ENCODE measurements at regions not wholly inside any gene's neighbourhood (a gene's known extent, or its start where the extent isn't known, plus 50 kb on each side); places are given as distances from the start of the nearest gene placed in this dataset.
"Not testable (repeated sequence)": the region's sequence is repeated elsewhere in the genome, so short reads cannot be mapped to it uniquely, and the experiment has no call there.

DNA sequence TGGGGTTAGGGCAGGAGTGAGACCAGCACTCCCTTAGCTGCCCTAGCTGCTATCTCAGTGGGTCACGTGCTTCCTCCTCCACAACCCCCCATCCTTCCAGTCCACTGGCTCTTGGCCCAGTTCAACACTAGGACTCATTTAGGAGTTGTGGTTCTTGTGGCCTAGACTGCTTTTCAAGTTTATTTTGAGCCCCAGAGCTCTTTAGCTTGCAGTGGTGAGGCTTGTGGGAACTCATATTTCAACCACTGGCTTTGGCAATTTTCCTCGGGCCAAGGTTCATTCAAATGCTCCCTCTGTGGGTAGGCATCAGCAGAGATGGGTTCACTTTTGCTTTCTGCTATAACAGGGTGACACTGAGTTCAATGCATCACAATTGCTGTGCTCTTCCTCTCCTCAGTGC is 436.2 kb upstream of the SLITRK5 start:
- Histone ChIP-seq H3K27ac (ENCODE audit: low read depth in 2 of 2, low read length in 1 of 2) (no peak overlapping the region), H3K27me3 (ENCODE audit: control insufficient read depth in 1 of 2, insufficient read depth in 2 of 2, low read length in 2 of 2) (no peaks in the 10 kb centered on the region), H3K9me3 (ENCODE audit: control insufficient read depth in 2 of 2, insufficient read depth in 1 of 2, low read depth in 1 of 2, low read length in 1 of 2) (peaks cover 0 to 3% of the 10 kb centered on the region in 2 donors), H3K4me3 (ENCODE audit: low read depth in 1 of 2, low read length in 2 of 2) (no peak overlapping the region), H3K4me1 (ENCODE audit: control insufficient read depth in 2 of 2, insufficient read depth in 2 of 2, low read length in 1 of 2) (no peaks in the 10 kb centered on the region), H3K36me3 (ENCODE audit: control insufficient read depth in 2 of 2, insufficient read depth in 2 of 2, low read length in 1 of 2) (no peaks in the 10 kb centered on the region)
- 64 to 73% methylated on average over 2 of the region's 2 CpGs for WGBS, 2 donors

DNA sequence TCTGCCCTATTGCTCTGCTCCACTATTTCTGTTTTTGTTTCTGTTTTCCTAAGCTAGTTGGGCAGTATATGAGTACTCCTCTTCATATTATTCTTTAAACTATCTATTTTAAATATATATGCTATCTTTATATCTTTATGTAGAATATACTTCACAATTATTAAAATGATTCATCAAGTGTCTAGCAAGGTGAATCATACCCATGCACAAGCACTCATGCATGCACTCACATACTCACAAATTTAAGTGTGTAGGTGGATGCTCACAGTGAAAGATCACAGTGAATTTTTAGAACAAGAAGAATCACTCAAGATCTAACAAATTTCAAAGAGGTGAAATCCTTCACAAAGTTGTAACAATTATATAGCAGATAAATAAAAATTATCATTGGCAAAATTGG is 435.6 kb upstream of the SLITRK5 start:
- no peak overlapping the region for H3K4me3 ChIP-seq (ENCODE audit: low read depth in 1 of 2, low read length in 2 of 2)
- H3K27me3 ChIP-seq (ENCODE audit: control insufficient read depth in 1 of 2, insufficient read depth in 2 of 2, low read length in 2 of 2): no peaks in the 10 kb centered on the region

DNA sequence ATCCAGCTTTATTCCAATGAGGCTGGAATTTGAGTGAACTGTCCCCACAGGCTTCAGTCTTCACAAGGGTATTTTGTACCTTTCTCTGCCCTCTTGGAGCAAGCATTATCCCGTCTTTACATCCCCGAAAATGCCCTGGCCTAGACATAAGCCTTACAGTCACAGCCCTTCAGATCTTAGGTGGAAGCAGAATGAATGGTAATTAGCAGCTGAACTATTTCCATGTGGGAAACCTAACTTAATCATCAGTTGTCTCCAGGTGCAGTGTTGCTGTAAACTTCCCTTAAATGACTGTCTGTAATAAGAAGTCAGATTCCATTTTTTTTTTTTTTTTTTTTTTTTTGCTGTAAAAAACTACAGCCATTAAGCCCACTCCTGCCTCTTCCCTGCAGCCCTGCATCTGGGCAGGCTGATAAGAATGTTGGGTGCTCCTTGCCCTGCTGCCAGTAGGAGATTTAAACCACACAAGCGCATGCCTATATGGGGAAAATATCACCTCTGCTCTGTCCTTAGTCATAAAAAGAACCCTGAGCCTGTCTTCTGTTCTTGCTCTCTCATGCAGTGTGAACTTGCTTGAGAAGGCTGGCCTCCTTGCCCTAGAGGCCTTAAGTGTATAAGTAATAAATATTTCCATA is 426.8 kb upstream of the SLITRK5 start:
- no peaks in the 10 kb centered on the region for H3K9me3 ChIP-seq (ENCODE audit: control insufficient read depth in 2 of 2, insufficient read depth in 1 of 2, low read depth in 1 of 2, low read length in 1 of 2)
- H3K27ac ChIP-seq (ENCODE audit: low read depth in 2 of 2, low read length in 1 of 2): no peak overlapping the region
- 78 to 79% methylated on average over 3 of the region's 3 CpGs for WGBS, 2 donors
- H3K27me3 ChIP-seq (ENCODE audit: control insufficient read depth in 1 of 2, insufficient read depth in 2 of 2, low read length in 2 of 2): no peaks in the 10 kb centered on the region
- no peak overlapping the region for H3K4me3 ChIP-seq (ENCODE audit: low read depth in 1 of 2, low read length in 2 of 2)
- no peaks in the 10 kb centered on the region for H3K4me1 ChIP-seq (ENCODE audit: control insufficient read depth in 2 of 2, insufficient read depth in 2 of 2, low read length in 1 of 2)
- H3K36me3 ChIP-seq (ENCODE audit: control insufficient read depth in 2 of 2, insufficient read depth in 2 of 2, low read length in 1 of 2): no peaks in the 10 kb centered on the region

More for the DNA sequence above, 435.6 kb upstream of the SLITRK5 start:
- H3K9me3 ChIP-seq (ENCODE audit: control insufficient read depth in 2 of 2, insufficient read depth in 1 of 2, low read depth in 1 of 2, low read length in 1 of 2): peaks cover 0 to 3% of the 10 kb centered on the region in 2 donors
- H3K36me3 ChIP-seq (ENCODE audit: control insufficient read depth in 2 of 2, insufficient read depth in 2 of 2, low read length in 1 of 2): no peaks in the 10 kb centered on the region
- no peak overlapping the region for H3K27ac ChIP-seq (ENCODE audit: low read depth in 2 of 2, low read length in 1 of 2)
- H3K4me1 ChIP-seq (ENCODE audit: control insufficient read depth in 2 of 2, insufficient read depth in 2 of 2, low read length in 1 of 2): no peaks in the 10 kb centered on the region

DNA sequence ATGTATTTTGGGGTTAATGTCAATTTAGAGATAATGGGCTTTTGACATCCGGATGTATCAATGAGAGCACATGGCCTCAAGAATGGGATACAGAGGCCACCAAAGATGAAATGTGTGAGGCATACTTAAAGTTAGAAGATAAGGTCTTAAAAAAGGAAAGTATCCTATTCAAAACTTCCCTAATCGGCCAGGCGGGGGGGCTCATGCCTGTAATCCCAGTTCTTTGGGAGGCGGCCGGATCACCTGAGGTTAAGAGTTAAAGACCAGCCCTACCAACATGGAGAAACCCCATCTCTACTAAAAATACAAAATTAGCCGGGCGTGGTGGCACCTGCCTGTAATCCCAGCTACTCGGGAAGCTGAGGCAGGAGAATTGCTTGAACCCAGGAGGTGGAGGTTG is 421.3 kb upstream of the SLITRK5 start:
- not testable (repeated sequence) for H3K4me1 ChIP-seq (ENCODE audit: control insufficient read depth in 2 of 2, insufficient read depth in 2 of 2, low read length in 1 of 2); H3K27me3 ChIP-seq (ENCODE audit: control insufficient read depth in 1 of 2, insufficient read depth in 2 of 2, low read length in 2 of 2); H3K27ac ChIP-seq (ENCODE audit: low read depth in 2 of 2, low read length in 1 of 2); H3K36me3 ChIP-seq (ENCODE audit: control insufficient read depth in 2 of 2, insufficient read depth in 2 of 2, low read length in 1 of 2); H3K9me3 ChIP-seq (ENCODE audit: control insufficient read depth in 2 of 2, insufficient read depth in 1 of 2, low read depth in 1 of 2, low read length in 1 of 2); H3K4me3 ChIP-seq (ENCODE audit: low read depth in 1 of 2, low read length in 2 of 2)
- 81 to 89% methylated on average over 8 of the region's 8 CpGs for WGBS, 2 donors

DNA sequence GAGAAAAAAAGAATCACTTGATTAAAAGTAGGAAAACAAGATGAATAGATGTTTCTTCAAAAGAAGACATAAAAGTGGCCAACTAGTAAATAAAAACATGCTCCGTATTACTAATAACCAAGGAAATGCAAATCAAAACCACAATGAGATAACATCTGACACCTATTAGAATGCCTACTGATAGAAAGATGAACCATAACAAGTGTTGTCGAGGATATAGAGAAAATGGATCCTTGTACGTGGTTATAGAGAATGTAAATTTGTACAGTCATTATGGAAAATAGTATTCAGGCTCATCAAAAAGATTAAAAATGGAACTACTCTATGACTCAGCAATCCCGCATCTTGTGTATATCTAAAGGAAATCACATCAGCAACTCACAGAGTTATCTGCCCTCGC is 415.8 kb upstream of the SLITRK5 start:
- Histone ChIP-seq H3K36me3 (ENCODE audit: control insufficient read depth in 2 of 2, insufficient read depth in 2 of 2, low read length in 1 of 2) (no peaks in the 10 kb centered on the region), H3K4me1 (ENCODE audit: control insufficient read depth in 2 of 2, insufficient read depth in 2 of 2, low read length in 1 of 2) (no peaks in the 10 kb centered on the region), H3K27ac (ENCODE audit: low read depth in 2 of 2, low read length in 1 of 2) (no peak overlapping the region), H3K27me3 (ENCODE audit: control insufficient read depth in 1 of 2, insufficient read depth in 2 of 2, low read length in 2 of 2) (no peaks in the 10 kb centered on the region), H3K4me3 (ENCODE audit: low read depth in 1 of 2, low read length in 2 of 2) (no peak overlapping the region), H3K9me3 (ENCODE audit: control insufficient read depth in 2 of 2, insufficient read depth in 1 of 2, low read depth in 1 of 2, low read length in 1 of 2) (no peaks in the 10 kb centered on the region)
- 86% methylated on average over 5 of the region's 5 CpGs for WGBS, 2 donors

DNA sequence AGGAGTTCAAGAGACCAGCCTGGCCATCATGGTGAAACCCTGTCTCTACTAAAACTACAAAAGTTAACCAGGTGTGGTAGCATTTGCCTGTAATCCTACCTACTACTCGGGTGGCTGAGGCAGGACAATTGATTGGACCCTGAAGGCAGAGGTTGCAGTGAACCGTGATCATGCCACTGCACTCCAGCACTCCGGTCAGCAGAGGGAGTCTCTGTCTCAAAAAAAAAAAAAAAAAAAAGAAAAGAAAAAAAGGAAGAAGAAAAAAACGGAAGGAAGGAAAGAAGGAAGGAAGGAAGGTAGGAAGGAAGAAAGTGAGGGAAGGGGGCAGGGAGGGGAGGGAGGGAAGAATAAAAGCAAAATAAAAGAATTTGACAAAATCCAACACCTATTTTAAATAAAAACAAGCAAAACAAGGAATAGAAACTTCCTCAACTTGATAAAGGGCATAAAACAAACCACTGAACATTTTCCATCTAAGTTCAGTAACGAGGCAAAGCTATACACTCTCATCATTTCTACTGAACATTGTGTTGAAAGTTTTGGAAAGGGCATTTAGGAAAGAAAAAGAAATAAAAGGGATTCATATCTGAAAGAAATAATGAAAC is 411.6 kb upstream of the SLITRK5 start:
- H3K36me3 ChIP-seq (ENCODE audit: control insufficient read depth in 2 of 2, insufficient read depth in 2 of 2, low read length in 1 of 2): no peaks in the 10 kb centered on the region
- H3K9me3 ChIP-seq (ENCODE audit: control insufficient read depth in 2 of 2, insufficient read depth in 1 of 2, low read depth in 1 of 2, low read length in 1 of 2): no peaks in the 10 kb centered on the region
- H3K4me3 ChIP-seq (ENCODE audit: low read depth in 1 of 2, low read length in 2 of 2): no peak overlapping the region
- H3K27me3 ChIP-seq (ENCODE audit: control insufficient read depth in 1 of 2, insufficient read depth in 2 of 2, low read length in 2 of 2): no peaks in the 10 kb centered on the region
- H3K4me1 ChIP-seq (ENCODE audit: control insufficient read depth in 2 of 2, insufficient read depth in 2 of 2, low read length in 1 of 2): no peaks in the 10 kb centered on the region
- whole genome bisulfite sequencing, 2 donors: 25 to 26% methylated on average over 5 of the region's 5 CpGs
- no peak overlapping the region for H3K27ac ChIP-seq (ENCODE audit: low read depth in 2 of 2, low read length in 1 of 2)

DNA sequence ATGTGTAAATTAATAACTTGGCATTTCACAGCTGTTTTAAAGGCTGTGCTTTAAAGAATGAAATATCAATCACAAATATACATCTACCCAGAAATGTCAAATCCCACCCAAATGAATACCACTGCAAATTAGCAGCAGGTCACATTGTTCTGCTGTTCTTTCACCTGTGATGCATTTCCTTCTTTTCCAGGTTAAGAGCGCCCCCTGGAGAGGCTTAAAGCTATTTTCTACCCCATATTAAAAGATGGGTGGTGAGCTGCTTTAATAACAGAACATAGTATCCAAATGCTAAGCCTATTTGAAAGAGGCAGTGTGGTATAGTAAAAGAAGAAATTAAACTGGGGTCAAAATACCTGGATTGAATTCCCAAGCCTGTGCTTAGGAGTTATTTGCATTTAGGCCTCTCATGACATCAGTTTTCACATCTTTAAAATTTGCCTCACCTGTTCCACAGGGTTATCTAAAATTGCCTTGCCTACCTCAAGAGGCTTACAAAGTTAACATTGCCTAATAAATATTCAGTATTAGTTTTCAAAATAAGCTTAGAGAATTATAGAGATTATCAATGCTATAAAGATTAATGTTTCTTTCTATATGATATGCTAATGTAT is 396.9 kb upstream of the SLITRK5 start:
- Histone ChIP-seq H3K4me1 (ENCODE audit: control insufficient read depth in 2 of 2, insufficient read depth in 2 of 2, low read length in 1 of 2) (no peaks in the 10 kb centered on the region), H3K27ac (ENCODE audit: low read depth in 2 of 2, low read length in 1 of 2) (no peak overlapping the region), H3K36me3 (ENCODE audit: control insufficient read depth in 2 of 2, insufficient read depth in 2 of 2, low read length in 1 of 2) (no peaks in the 10 kb centered on the region), H3K9me3 (ENCODE audit: control insufficient read depth in 2 of 2, insufficient read depth in 1 of 2, low read depth in 1 of 2, low read length in 1 of 2) (no peaks in the 10 kb centered on the region), H3K4me3 (ENCODE audit: low read depth in 1 of 2, low read length in 2 of 2) (no peak overlapping the region), H3K27me3 (ENCODE audit: control insufficient read depth in 1 of 2, insufficient read depth in 2 of 2, low read length in 2 of 2) (no peaks in the 10 kb centered on the region)
- WGBS, 2 donors: 0 to 4% methylated on average over 1 of the region's 1 CpG

DNA sequence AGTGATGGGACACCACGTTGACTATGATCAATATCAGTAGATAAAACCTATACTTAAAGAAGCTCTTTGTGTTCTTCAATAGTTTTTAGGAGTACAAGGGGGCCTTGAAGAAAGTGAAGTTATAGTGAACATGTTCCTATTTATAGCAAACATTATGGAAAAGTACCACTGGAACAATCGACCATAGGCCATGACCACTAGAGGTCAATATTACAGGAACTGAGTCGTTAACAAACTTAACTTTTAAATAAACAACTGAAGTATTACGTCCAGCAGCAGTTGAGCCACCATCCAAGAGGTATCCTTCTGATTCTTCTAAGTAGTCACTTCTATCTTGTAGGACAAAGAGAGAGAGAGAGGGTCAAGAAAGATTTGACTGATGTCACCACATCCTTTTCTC is 391.0 kb upstream of the SLITRK5 start:
- no peak overlapping the region for H3K27ac ChIP-seq (ENCODE audit: low read depth in 2 of 2, low read length in 1 of 2)
- H3K4me3 ChIP-seq (ENCODE audit: low read depth in 1 of 2, low read length in 2 of 2): no peak overlapping the region
- H3K36me3 ChIP-seq (ENCODE audit: control insufficient read depth in 2 of 2, insufficient read depth in 2 of 2, low read length in 1 of 2): no peaks in the 10 kb centered on the region
- H3K4me1 ChIP-seq (ENCODE audit: control insufficient read depth in 2 of 2, insufficient read depth in 2 of 2, low read length in 1 of 2): no peaks in the 10 kb centered on the region
- H3K27me3 ChIP-seq (ENCODE audit: control insufficient read depth in 1 of 2, insufficient read depth in 2 of 2, low read length in 2 of 2): no peaks in the 10 kb centered on the region
- no peaks in the 10 kb centered on the region for H3K9me3 ChIP-seq (ENCODE audit: control insufficient read depth in 2 of 2, insufficient read depth in 1 of 2, low read depth in 1 of 2, low read length in 1 of 2)
- WGBS, 2 donors: 59% methylated on average over 4 of the region's 4 CpGs

DNA sequence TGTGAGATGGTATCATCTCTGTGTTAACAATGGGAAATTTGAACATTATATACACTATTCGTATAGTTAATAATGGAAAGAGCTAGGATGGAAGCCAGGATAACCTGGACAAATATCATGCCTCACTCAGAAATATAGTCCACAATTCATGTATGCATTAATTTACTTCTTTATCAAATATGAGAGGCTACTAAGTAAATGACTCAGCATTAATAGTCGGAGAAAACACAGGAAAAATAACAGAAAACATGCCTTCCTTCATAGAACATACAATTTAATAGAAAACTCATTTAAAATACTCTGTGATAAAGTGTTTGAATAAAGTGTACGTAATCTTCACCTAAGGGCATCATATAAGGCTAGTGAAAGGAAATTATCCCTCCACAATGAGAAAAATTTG is 383.4 kb upstream of the SLITRK5 start:
- Histone ChIP-seq H3K36me3 (ENCODE audit: control insufficient read depth in 2 of 2, insufficient read depth in 2 of 2, low read length in 1 of 2) (no peaks in the 10 kb centered on the region), H3K9me3 (ENCODE audit: control insufficient read depth in 2 of 2, insufficient read depth in 1 of 2, low read depth in 1 of 2, low read length in 1 of 2) (no peaks in the 10 kb centered on the region), H3K4me1 (ENCODE audit: control insufficient read depth in 2 of 2, insufficient read depth in 2 of 2, low read length in 1 of 2) (no peaks in the 10 kb centered on the region), H3K27ac (ENCODE audit: low read depth in 2 of 2, low read length in 1 of 2) (no peak overlapping the region), H3K4me3 (ENCODE audit: low read depth in 1 of 2, low read length in 2 of 2) (no peak overlapping the region), H3K27me3 (ENCODE audit: control insufficient read depth in 1 of 2, insufficient read depth in 2 of 2, low read length in 2 of 2) (no peaks in the 10 kb centered on the region)
- 59 to 69% methylated on average over 3 of the region's 3 CpGs for WGBS, 2 donors

DNA sequence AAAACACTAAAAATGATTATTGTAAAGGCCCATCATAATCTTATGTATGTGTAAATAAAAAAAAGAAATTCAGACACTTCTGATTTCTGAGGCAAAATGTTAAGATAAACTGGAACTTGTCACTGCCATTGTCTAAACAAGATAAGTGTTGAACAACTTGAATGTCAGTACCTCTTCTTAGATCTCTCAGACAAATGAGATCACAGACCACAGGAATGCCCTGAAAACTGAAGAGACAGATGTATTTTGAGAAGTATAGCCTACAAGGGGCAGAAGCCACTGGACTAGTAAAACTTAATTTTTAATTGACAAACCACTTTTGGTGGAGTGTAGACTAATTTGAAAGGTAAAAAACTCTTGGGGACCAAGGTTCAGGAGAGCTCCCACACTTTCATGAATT is 375.5 kb upstream of the SLITRK5 start:
- H3K9me3 ChIP-seq (ENCODE audit: control insufficient read depth in 2 of 2, insufficient read depth in 1 of 2, low read depth in 1 of 2, low read length in 1 of 2): no peaks in the 10 kb centered on the region
- no peaks in the 10 kb centered on the region for H3K36me3 ChIP-seq (ENCODE audit: control insufficient read depth in 2 of 2, insufficient read depth in 2 of 2, low read length in 1 of 2)
- no peaks in the 10 kb centered on the region for H3K4me1 ChIP-seq (ENCODE audit: control insufficient read depth in 2 of 2, insufficient read depth in 2 of 2, low read length in 1 of 2)
- H3K27ac ChIP-seq (ENCODE audit: low read depth in 2 of 2, low read length in 1 of 2): no peak overlapping the region
- no peaks in the 10 kb centered on the region for H3K27me3 ChIP-seq (ENCODE audit: control insufficient read depth in 1 of 2, insufficient read depth in 2 of 2, low read length in 2 of 2)
- H3K4me3 ChIP-seq (ENCODE audit: low read depth in 1 of 2, low read length in 2 of 2): no peak overlapping the region

Measured in esophagus (tissue), 2 donors.